HCT116 (cell line): ENCODE measurements at regions not wholly inside any gene's neighbourhood (a gene's known extent, or its start where the extent isn't known, plus 50 kb on each side); places are given as distances from the start of the nearest gene placed in this dataset.

Source experiments
- ATAC-seq: fragments of 200-7000 bp; cut with Tn5 transposase; 2 replicates; pipeline ENCODE4 v1.9.1; 2020; ENCODE audit warnings: mild to moderate bottlenecking, moderate library complexity
- BruUV-seq: library from RNA; stranded (reverse); fragments of 400-500 nt; replicated peaks from 2 replicates; lab custom pipeline; 2021; lab: Mats Ljungman, UMichigan
- CTCF ChIA-PET: fragments of 300-600 bp; sonication (Branson Sonifier 250); formaldehyde crosslinking; loops from one replicate; lab custom pipeline; 2021; ENCODE audit warnings: antibody characterized with exemption; lab: Charles Lee
- POLR2A ChIA-PET: fragments of 300-600, 350-600 bp; sonication (Branson Sonifier 250); formaldehyde crosslinking; loops from one replicate; lab custom pipeline; 2021; ENCODE audit warnings: antibody characterized with exemption; lab: Charles Lee
- RAD21 ChIA-PET, 2 experiments: fragments of 300-600 bp; sonication (Branson Sonifier 250); formaldehyde crosslinking; loops; one replicate each; lab custom pipeline; 2023; ENCODE audit warnings: low total read pairs in 2 of 2; ENCODE audit not compliant: uncharacterized antibody in 2 of 2, unreplicated experiment in 2 of 2, low non-redundant PET in 1 of 2; lab: Charles Lee
- DNase-seq: peaks from one replicate; pipeline ENCODE4 v3.0.0-alpha.2; 2010; ENCODE audit warnings: low read depth, low spot score
- H2AFZ ChIP-seq: fragments of 200-600 bp; shearing (Covaris generic), sonication (generic); 2 replicates; pipeline ENCODE4 v1.6.1; 2017; ENCODE audit warnings: low read depth, mixed run types, mixed read lengths, antibody characterized with exemption, low read length; ENCODE audit not compliant: poor library complexity, severe bottlenecking
- H3K27ac ChIP-seq: 2 replicates; pipeline ENCODE4 v1.5.1; 2012; ENCODE audit warnings: low read depth, low read length
- H3K27me3 ChIP-seq: fragments of 200-600 bp; sonication (generic); 2 replicates; pipeline ENCODE4 v1.6.1; 2016; ENCODE audit warnings: mixed run types, low read length, mixed read lengths; ENCODE audit not compliant: insufficient read depth
- H3K36me3 ChIP-seq, 2 experiments: fragments of 200-500 bp in 1 of 2; fragments of 200-600 bp in 1 of 2; sonication (Bioruptor generic) in 1 of 2; sonication (generic) in 1 of 2; 2 replicates each; pipeline versions ENCODE4 v1.5.1 to v1.6.1; 2014 to 2016; ENCODE audit warnings: low read length in 2 of 2, inconsistent platforms in 1 of 2, mixed read lengths in 1 of 2, mixed run types in 1 of 2; ENCODE audit not compliant: insufficient read depth in 2 of 2, control insufficient read depth in 1 of 2
- H3K4me1 ChIP-seq, 2 experiments: fragments of 200-600 bp in 1 of 2; sonication (generic) in 1 of 2; 2 replicates each; pipeline versions ENCODE4 v1.5.1 to v1.6.1; 2012 to 2017; ENCODE audit warnings: low read length in 2 of 2, inconsistent platforms in 1 of 2, mild to moderate bottlenecking in 1 of 2, mixed read lengths in 1 of 2, mixed run types in 1 of 2, moderate library complexity in 1 of 2; ENCODE audit not compliant: insufficient read depth in 2 of 2, control insufficient read depth in 1 of 2
- H3K4me2 ChIP-seq: fragments of 200-600 bp; sonication (generic); 2 replicates; pipeline ENCODE4 v1.6.1; 2017; ENCODE audit warnings: mixed run types, low read length, mixed read lengths
- H3K4me3 ChIP-seq, 2 experiments: fragments of 200-600 bp in 1 of 2; sonication (generic) in 1 of 2; replicated peaks in 1 of 2; 2 replicates each; pipeline ENCODE4 v1.5.1; 2011 to 2016; ENCODE audit warnings: low read length in 2 of 2, control low read depth in 1 of 2, low read depth in 1 of 2, mild to moderate bottlenecking in 1 of 2, mixed read lengths in 1 of 2, mixed run types in 1 of 2
- H3K79me2 ChIP-seq: fragments of 200-600 bp; sonication (generic); 2 replicates; pipeline ENCODE4 v1.6.1; 2017; ENCODE audit warnings: mild to moderate bottlenecking, mixed run types, low read length, moderate library complexity, mixed read lengths; ENCODE audit not compliant: insufficient read depth
- H3K9ac ChIP-seq: fragments of 200-600 bp; sonication (generic); 2 replicates; pipeline ENCODE4 v1.6.1; 2016; ENCODE audit warnings: low read length, mixed read lengths
- H3K9me2 ChIP-seq: fragments of 200-600 bp; sonication (generic), shearing (Covaris generic); 2 replicates; pipeline ENCODE4 v1.6.1; 2017; ENCODE audit warnings: mixed run types, mild to moderate bottlenecking, moderate library complexity; ENCODE audit not compliant: insufficient read depth
- H3K9me3 ChIP-seq, 2 experiments: fragments of 200-500 bp in 1 of 2; fragments of 200-600 bp in 1 of 2; sonication (Bioruptor generic) in 1 of 2; sonication (generic) in 1 of 2; 2 replicates each; pipeline ENCODE4 v1.6.1; 2014 to 2017; ENCODE audit warnings: low read length in 2 of 2, mixed read lengths in 2 of 2, inconsistent platforms in 1 of 2, low read depth in 1 of 2, mild to moderate bottlenecking in 1 of 2, mixed run types in 1 of 2, moderate library complexity in 1 of 2; ENCODE audit not compliant: control insufficient read depth in 1 of 2, insufficient read depth in 1 of 2
- H4K20me1 ChIP-seq: fragments of 200-600 bp; sonication (generic), shearing (Covaris generic); 2 replicates; pipeline ENCODE4 v1.6.1; 2017; ENCODE audit warnings: mixed run types, mild to moderate bottlenecking, moderate library complexity; ENCODE audit not compliant: insufficient read depth
- CBX3 ChIP-seq: IDR thresholded peaks from 2 replicates; pipeline ENCODE4 v1.6.1; 2012; ENCODE audit warnings: low read depth
- CEBPB ChIP-seq: IDR thresholded peaks from 2 replicates; pipeline ENCODE4 v1.6.1; 2012; ENCODE audit warnings: low read depth
- EGR1 ChIP-seq: IDR thresholded peaks from 2 replicates; pipeline ENCODE4 v1.6.1; 2012; ENCODE audit warnings: low read depth
- ELF1 ChIP-seq: IDR thresholded peaks from 2 replicates; pipeline ENCODE4 v1.6.1; 2012; ENCODE audit warnings: low read depth, borderline replicate concordance
- EZH2 ChIP-seq: fragments of 200-600 bp; sonication (generic); IDR thresholded peaks from 2 replicates; pipeline ENCODE4 v1.6.1; 2017; ENCODE audit warnings: antibody characterized with exemption, mixed run types
- EZH2phosphoT487 ChIP-seq: fragments of 200-600 bp; IDR thresholded peaks from 2 replicates; pipeline ENCODE4 v1.6.1; 2018; ENCODE audit warnings: antibody characterized with exemption, borderline replicate concordance
- JUND ChIP-seq: IDR thresholded peaks from 2 replicates; pipeline ENCODE4 v1.6.1; 2012
- POLR2A ChIP-seq: IDR thresholded peaks from 2 replicates; pipeline ENCODE4 v1.7.0; 2011; ENCODE audit warnings: borderline replicate concordance; ENCODE audit not compliant: insufficient read depth, insufficient read length; ENCODE audit errors: extremely low read depth
- POLR2AphosphoS5 ChIP-seq: IDR thresholded peaks from 2 replicates; pipeline ENCODE4 v1.6.1; 2011; ENCODE audit warnings: mild to moderate bottlenecking, low read depth, low read length, moderate library complexity
- SIN3A ChIP-seq: IDR thresholded peaks from 2 replicates; pipeline ENCODE4 v1.6.1; 2012; ENCODE audit warnings: low read depth
- SP1 ChIP-seq: IDR thresholded peaks from 2 replicates; pipeline ENCODE4 v1.6.1; 2012; ENCODE audit warnings: low read depth
- ZFX ChIP-seq: fragments of 450-650 bp; IDR thresholded peaks from 2 replicates; pipeline ENCODE4 v1.6.1; 2017
- intact Hi-C: fragments of 100-400 bp; cut with micrococcal nuclease; formaldehyde crosslinking; loops from 2 replicates; pipeline ENCODE4 v1.10.0; 2022
- TF ChIP-seq, protein P1 (sequence below), 3 experiments: fragments of 200-600 bp in 1 of 3; sonication (generic) in 1 of 3; IDR thresholded peaks in 2 of 3; conservative IDR thresholded peaks in 1 of 3; 2 replicates each; pipeline ENCODE4 v1.5.1; 2012 to 2017; ENCODE audit warnings: low read depth in 2 of 3, low read length in 2 of 3, antibody characterized with exemption in 1 of 3, borderline replicate concordance in 1 of 3, control low read depth in 1 of 3, mild to moderate bottlenecking in 1 of 3, mixed read lengths in 1 of 3, mixed run types in 1 of 3, moderate library complexity in 1 of 3; ENCODE audit not compliant: insufficient read depth in 1 of 3
- TF ChIP-seq, protein P2 (sequence below): IDR thresholded peaks from 2 replicates; pipeline ENCODE4 v1.6.1; 2012
- TF ChIP-seq, protein P3 (sequence below): IDR thresholded peaks from 2 replicates; pipeline ENCODE4 v1.6.1; 2012; ENCODE audit warnings: low read depth
- TF ChIP-seq, protein P4 (sequence below): IDR thresholded peaks from 2 replicates; pipeline ENCODE4 v1.6.1; 2011; ENCODE audit warnings: mild to moderate bottlenecking, low read length, moderate library complexity; ENCODE audit not compliant: insufficient replicate concordance; ENCODE audit errors: extremely low read depth

DNA sequence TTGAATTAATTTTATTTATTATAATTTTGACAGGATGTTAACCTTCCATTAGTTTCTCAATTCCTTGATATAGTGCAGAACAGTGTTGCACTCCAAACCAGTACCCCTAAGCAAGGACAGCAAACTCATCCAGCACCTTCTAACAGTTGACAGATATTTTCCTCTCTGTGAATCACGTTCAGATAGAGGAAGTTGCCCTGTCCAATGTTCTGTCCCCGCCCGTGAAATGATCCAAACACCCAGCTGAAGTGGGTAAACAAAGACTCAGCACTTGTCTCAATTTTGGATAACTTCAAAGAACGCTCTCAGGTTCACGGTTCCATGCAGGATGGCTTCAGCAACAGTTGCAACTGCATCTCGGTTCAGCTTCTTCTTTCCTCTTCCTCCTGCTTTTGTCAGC, 1240.0 kb upstream of the ADGRL3 start (continued):
- TF ChIP-seq, protein P1, sequence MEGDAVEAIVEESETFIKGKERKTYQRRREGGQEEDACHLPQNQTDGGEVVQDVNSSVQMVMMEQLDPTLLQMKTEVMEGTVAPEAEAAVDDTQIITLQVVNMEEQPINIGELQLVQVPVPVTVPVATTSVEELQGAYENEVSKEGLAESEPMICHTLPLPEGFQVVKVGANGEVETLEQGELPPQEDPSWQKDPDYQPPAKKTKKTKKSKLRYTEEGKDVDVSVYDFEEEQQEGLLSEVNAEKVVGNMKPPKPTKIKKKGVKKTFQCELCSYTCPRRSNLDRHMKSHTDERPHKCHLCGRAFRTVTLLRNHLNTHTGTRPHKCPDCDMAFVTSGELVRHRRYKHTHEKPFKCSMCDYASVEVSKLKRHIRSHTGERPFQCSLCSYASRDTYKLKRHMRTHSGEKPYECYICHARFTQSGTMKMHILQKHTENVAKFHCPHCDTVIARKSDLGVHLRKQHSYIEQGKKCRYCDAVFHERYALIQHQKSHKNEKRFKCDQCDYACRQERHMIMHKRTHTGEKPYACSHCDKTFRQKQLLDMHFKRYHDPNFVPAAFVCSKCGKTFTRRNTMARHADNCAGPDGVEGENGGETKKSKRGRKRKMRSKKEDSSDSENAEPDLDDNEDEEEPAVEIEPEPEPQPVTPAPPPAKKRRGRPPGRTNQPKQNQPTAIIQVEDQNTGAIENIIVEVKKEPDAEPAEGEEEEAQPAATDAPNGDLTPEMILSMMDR (IDR thresholded peaks at IDR 0.05 in 2 of 3, conservative IDR thresholded peaks at IDR 0.05 in 1 of 3; ENCODE audit: borderline replicate concordance in 1 of 3, insufficient read depth in 1 of 3, low read depth in 2 of 3, low read length in 2 of 3), result no peak
- TF ChIP-seq POLR2A (no peak), SIN3A (no peak), POLR2AphosphoS5 (no peak), ELF1 (no peak)
- TF ChIP-seq, protein P2, sequence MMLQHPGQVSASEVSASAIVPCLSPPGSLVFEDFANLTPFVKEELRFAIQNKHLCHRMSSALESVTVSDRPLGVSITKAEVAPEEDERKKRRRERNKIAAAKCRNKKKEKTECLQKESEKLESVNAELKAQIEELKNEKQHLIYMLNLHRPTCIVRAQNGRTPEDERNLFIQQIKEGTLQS, result no peak

DNA sequence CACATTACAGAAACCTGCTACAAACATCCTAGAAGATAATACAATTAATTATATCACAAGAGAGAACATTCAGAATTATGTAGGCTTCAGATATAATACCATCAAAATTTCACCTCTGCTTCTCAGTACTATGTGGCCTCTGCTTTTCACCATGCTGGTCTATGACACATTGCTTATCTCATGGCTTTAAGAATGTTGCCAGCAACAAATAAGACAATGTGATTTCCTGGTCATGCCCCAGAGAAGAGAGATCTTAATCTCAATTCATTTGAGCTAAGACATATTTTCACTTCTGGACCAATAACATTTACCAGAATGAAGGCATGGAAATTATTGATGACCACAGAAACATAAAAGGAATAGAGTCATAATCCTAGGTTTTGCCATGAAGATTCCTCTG, 1233.4 kb upstream of the ADGRL3 start:
- BruUV-seq, result no TSS peak
- no peak for ATAC-seq
- Histone ChIP-seq H3K4me2 (no peak overlapping the region), H3K9me2 (no peaks in the 10 kb centered on the region), H4K20me1 (no peaks in the 10 kb centered on the region), H3K9me3 (peaks cover 16 to 24% of the 10 kb centered on the region in 2 experiments; a peak in 2 of 4 replicates), H3K79me2 (no peaks in the 10 kb centered on the region), H3K36me3 (no peaks in the 10 kb centered on the region), H3K27ac (no peak overlapping the region), H2AFZ (no peak overlapping the region), H3K4me3 (no peak overlapping the region), H3K4me1 (no peaks in the 10 kb centered on the region), H3K9ac (no peak overlapping the region), H3K27me3 (no peaks in the 10 kb centered on the region)
- ChIA-PET CTCF (no interaction called here), RAD21 (no interaction called here), POLR2A (no interaction called here)
- intact Hi-C loops, result no loop called here
- no peak for DNase-seq
- TF ChIP-seq SIN3A, result no peak
- TF ChIP-seq SP1, result no peak
- no peak for TF ChIP-seq EZH2
- TF ChIP-seq, protein P3, sequence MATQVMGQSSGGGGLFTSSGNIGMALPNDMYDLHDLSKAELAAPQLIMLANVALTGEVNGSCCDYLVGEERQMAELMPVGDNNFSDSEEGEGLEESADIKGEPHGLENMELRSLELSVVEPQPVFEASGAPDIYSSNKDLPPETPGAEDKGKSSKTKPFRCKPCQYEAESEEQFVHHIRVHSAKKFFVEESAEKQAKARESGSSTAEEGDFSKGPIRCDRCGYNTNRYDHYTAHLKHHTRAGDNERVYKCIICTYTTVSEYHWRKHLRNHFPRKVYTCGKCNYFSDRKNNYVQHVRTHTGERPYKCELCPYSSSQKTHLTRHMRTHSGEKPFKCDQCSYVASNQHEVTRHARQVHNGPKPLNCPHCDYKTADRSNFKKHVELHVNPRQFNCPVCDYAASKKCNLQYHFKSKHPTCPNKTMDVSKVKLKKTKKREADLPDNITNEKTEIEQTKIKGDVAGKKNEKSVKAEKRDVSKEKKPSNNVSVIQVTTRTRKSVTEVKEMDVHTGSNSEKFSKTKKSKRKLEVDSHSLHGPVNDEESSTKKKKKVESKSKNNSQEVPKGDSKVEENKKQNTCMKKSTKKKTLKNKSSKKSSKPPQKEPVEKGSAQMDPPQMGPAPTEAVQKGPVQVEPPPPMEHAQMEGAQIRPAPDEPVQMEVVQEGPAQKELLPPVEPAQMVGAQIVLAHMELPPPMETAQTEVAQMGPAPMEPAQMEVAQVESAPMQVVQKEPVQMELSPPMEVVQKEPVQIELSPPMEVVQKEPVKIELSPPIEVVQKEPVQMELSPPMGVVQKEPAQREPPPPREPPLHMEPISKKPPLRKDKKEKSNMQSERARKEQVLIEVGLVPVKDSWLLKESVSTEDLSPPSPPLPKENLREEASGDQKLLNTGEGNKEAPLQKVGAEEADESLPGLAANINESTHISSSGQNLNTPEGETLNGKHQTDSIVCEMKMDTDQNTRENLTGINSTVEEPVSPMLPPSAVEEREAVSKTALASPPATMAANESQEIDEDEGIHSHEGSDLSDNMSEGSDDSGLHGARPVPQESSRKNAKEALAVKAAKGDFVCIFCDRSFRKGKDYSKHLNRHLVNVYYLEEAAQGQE, result no peak
- no peak for TF ChIP-seq ZFX
- no peak for TF ChIP-seq POLR2A
- TF ChIP-seq JUND, result no peak
- TF ChIP-seq EZH2phosphoT487, result no peak
- TF ChIP-seq CBX3, result no peak
- TF ChIP-seq, protein P2, result no peak
- TF ChIP-seq, protein P4, sequence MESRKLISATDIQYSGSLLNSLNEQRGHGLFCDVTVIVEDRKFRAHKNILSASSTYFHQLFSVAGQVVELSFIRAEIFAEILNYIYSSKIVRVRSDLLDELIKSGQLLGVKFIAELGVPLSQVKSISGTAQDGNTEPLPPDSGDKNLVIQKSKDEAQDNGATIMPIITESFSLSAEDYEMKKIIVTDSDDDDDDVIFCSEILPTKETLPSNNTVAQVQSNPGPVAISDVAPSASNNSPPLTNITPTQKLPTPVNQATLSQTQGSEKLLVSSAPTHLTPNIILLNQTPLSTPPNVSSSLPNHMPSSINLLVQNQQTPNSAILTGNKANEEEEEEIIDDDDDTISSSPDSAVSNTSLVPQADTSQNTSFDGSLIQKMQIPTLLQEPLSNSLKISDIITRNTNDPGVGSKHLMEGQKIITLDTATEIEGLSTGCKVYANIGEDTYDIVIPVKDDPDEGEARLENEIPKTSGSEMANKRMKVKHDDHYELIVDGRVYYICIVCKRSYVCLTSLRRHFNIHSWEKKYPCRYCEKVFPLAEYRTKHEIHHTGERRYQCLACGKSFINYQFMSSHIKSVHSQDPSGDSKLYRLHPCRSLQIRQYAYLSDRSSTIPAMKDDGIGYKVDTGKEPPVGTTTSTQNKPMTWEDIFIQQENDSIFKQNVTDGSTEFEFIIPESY, result no peak
- TF ChIP-seq CEBPB, result no peak
- no peak for TF ChIP-seq EGR1
